T-cell (primary cell): ENCODE measurements at regions not wholly inside any gene's neighbourhood (a gene's known extent, or its start where the extent isn't known, plus 50 kb on each side); places are given as distances from the start of the nearest gene placed in this dataset.
"Not testable (repeated sequence)": the region's sequence is repeated elsewhere in the genome, so short reads cannot be mapped to it uniquely, and the experiment has no call there.

Experiments used
- ATAC-seq, 4 experiments: fragments of 200-7000 bp in 3 of 4; fragments of 150-1000 bp in 1 of 4; cut with Tn5 transposase; replicated peaks in 1 of 4; 1 replicate in 3 of 4; 2 replicates in 1 of 4; pipeline ENCODE4 v1.10.0; 2021; ENCODE audit warnings: moderate library complexity in 3 of 4, mild to moderate bottlenecking in 2 of 4, moderate number of reproducible peaks in 1 of 4
- CTCF ChIA-PET, 2 donors: fragments of 300-600 bp; sonication (Branson Sonifier 250); formaldehyde crosslinking; loops; one replicate each; lab custom pipeline; 2022; ENCODE audit warnings: antibody characterized with exemption in 2 of 2; lab: Charles Lee
- POLR2A ChIA-PET, 2 donors: fragments of 300-600 bp; sonication (Branson Sonifier 250); formaldehyde crosslinking; loops; one replicate each; lab custom pipeline; 2022; ENCODE audit warnings: antibody characterized with exemption in 2 of 2; lab: Charles Lee
- DNase-seq, 35 experiments: peaks; one replicate each; pipeline versions ENCODE4 v3.0.0 to v3.0.0-alpha.2; 2013 to 2023
- H3K27ac ChIP-seq: one replicate; pipeline ENCODE4 v1.5.1; 2013; ENCODE audit warnings: low read length
- H3K27me3 ChIP-seq, 2 experiments: replicated peaks in 1 of 2; 1 replicate in 1 of 2; 2 replicates in 1 of 2; pipeline versions ENCODE4 v1.6.1 to v1.7.0; 2013; ENCODE audit warnings: low read length in 1 of 2, mixed read lengths in 1 of 2; ENCODE audit not compliant: control insufficient read depth in 2 of 2, insufficient read depth in 2 of 2; ENCODE audit errors: extremely low read depth in 1 of 2
- H3K36me3 ChIP-seq, 2 donors: 1 replicate in 1 of 2; 2 replicates in 1 of 2; pipeline versions ENCODE4 v1.6.1 to v1.7.0; 2013; ENCODE audit warnings: low read length in 1 of 2; ENCODE audit not compliant: control insufficient read depth in 2 of 2, insufficient read depth in 1 of 2; ENCODE audit errors: extremely low read depth in 1 of 2
- H3K4me1 ChIP-seq, 2 experiments: 1 replicate in 1 of 2; 2 replicates in 1 of 2; pipeline versions ENCODE4 v1.6.1 to v1.7.0; 2013; ENCODE audit warnings: low read length in 2 of 2, mixed read lengths in 1 of 2; ENCODE audit not compliant: insufficient read depth in 2 of 2, control insufficient read depth in 1 of 2; ENCODE audit errors: extremely low read depth in 1 of 2
- H3K4me3 ChIP-seq, 2 donors: 1 replicate in 1 of 2; 2 replicates in 1 of 2; pipeline versions ENCODE4 v1.5.1 to v1.7.0; 2013; ENCODE audit warnings: mild to moderate bottlenecking in 2 of 2, low read length in 1 of 2, moderate library complexity in 1 of 2; ENCODE audit not compliant: control insufficient read depth in 1 of 2; ENCODE audit errors: extremely low read depth in 1 of 2
- H3K9me3 ChIP-seq: 2 replicates; pipeline ENCODE4 v1.7.0; 2013
- H3K27ac Mint-ChIP-seq, 2 donors: one replicate each; pipeline ENCODE4 v1.8.0; 2020 to 2021; ENCODE audit warnings: mild to moderate bottlenecking in 2 of 2, mixed read lengths in 2 of 2
- H3K27me3 Mint-ChIP-seq, 2 donors: one replicate each; pipeline ENCODE4 v1.8.0; 2021 to 2022; ENCODE audit warnings: mixed read lengths in 2 of 2
- H3K36me3 Mint-ChIP-seq: one replicate; pipeline ENCODE4 v1.8.0; 2021; ENCODE audit warnings: mixed read lengths
- H3K4me1 Mint-ChIP-seq, 3 donors: one replicate each; pipeline ENCODE4 v1.8.0; 2020 to 2022; ENCODE audit warnings: mixed read lengths in 3 of 3, mild to moderate bottlenecking in 1 of 3
- H3K4me3 Mint-ChIP-seq, 3 donors: one replicate each; pipeline ENCODE4 v1.8.0; 2020 to 2022; ENCODE audit warnings: mild to moderate bottlenecking in 3 of 3, mixed read lengths in 3 of 3, moderate library complexity in 3 of 3
- H3K9me3 Mint-ChIP-seq, 3 donors: one replicate each; pipeline ENCODE4 v1.8.0; 2020 to 2022; ENCODE audit warnings: mixed read lengths in 3 of 3
- WGBS: methylation state at CpG from one replicate; pipeline ENCODE4 v1.1.5; 2013; ENCODE audit warnings: missing lambda C conversion rate; ENCODE audit not compliant: insufficient coverage; 5-methylcytosine and 5-hydroxymethylcytosine counted together

- Histone ChIP-seq H3K9me3 (no peaks in the 10 kb centered on the region), H3K27me3 (no peaks in the 10 kb centered on the region), H3K4me1 (no peaks in the 10 kb centered on the region), H3K36me3 (no peaks in the 10 kb centered on the region), H3K27ac (no peak overlapping the region), H3K4me3 (no peak overlapping the region)
- no peak overlapping the region for H3K4me3 Mint-ChIP-seq
- H3K27me3 Mint-ChIP-seq, result no peaks in the 10 kb centered on the region
- POLR2A ChIA-PET, result no interaction called here
- ATAC-seq, result no peak
- no peaks in the 10 kb centered on the region for H3K9me3 Mint-ChIP-seq
- no peak for DNase-seq
- H3K27ac Mint-ChIP-seq, result no peak overlapping the region
- H3K36me3 Mint-ChIP-seq, result no peaks in the 10 kb centered on the region
- no CpG with 5 or more reads among the region's 1 CpG for WGBS
- H3K4me1 Mint-ChIP-seq, result no peaks in the 10 kb centered on the region
- CTCF ChIA-PET, result no interaction called here
These were observed 341.4 kb upstream of the PSMD7 start for GRCh38 chr16:73955255-73955654.

GRCh38 chr16:73951481-73951880, 345.1 kb upstream of the PSMD7 start:
- 71% methylated on average over 2 of the region's 3 CpGs for WGBS
- Mint-ChIP-seq H3K9me3 (no peaks in the 10 kb centered on the region), H3K4me3 (no peak overlapping the region), H3K27ac (no peak overlapping the region), H3K4me1 (no peaks in the 10 kb centered on the region), H3K36me3 (no peaks in the 10 kb centered on the region), H3K27me3 (no peaks in the 10 kb centered on the region)
- Histone ChIP-seq H3K27me3 (no peaks in the 10 kb centered on the region), H3K4me1 (no peaks in the 10 kb centered on the region), H3K4me3 (no peak overlapping the region), H3K27ac (no peak overlapping the region), H3K36me3 (no peaks in the 10 kb centered on the region), H3K9me3 (no peaks in the 10 kb centered on the region)
- ChIA-PET CTCF (no interaction called here), POLR2A (no interaction called here)
- ATAC-seq (no peak), DNase-seq (no peak)

GRCh38 chr16:73949574-73950320, 346.9 kb upstream of the PSMD7 start:
- Histone ChIP-seq H3K9me3 (no peaks in the 10 kb centered on the region), H3K27me3 (no peaks in the 10 kb centered on the region), H3K4me3 (no peak overlapping the region), H3K36me3 (no peaks in the 10 kb centered on the region), H3K27ac (no peak overlapping the region), H3K4me1 (no peaks in the 10 kb centered on the region)
- DNase-seq (no peak), ATAC-seq (no peak)
- H3K4me3 Mint-ChIP-seq, result no peak overlapping the region
- no CpG with 5 or more reads among the region's 7 CpGs for WGBS
- no peak overlapping the region for H3K27ac Mint-ChIP-seq
- H3K27me3 Mint-ChIP-seq, result no peaks in the 10 kb centered on the region
- H3K36me3 Mint-ChIP-seq, result no peaks in the 10 kb centered on the region
- POLR2A ChIA-PET, result no interaction called here
- H3K9me3 Mint-ChIP-seq, result no peaks in the 10 kb centered on the region
- CTCF ChIA-PET, result no interaction called here
- H3K4me1 Mint-ChIP-seq, result no peaks in the 10 kb centered on the region

- no CpG with 5 or more reads among the region's 4 CpGs for WGBS
- no peak overlapping the region for H3K27ac ChIP-seq
- H3K27me3 ChIP-seq, result no peaks in the 10 kb centered on the region
- Mint-ChIP-seq H3K27ac (no peak overlapping the region), H3K4me1 (no peaks in the 10 kb centered on the region), H3K27me3 (no peaks in the 10 kb centered on the region), H3K9me3 (no peaks in the 10 kb centered on the region), H3K36me3 (no peaks in the 10 kb centered on the region), H3K4me3 (no peak overlapping the region)
- DNase-seq (no peak), ATAC-seq (no peak)
- no peaks in the 10 kb centered on the region for H3K4me1 ChIP-seq
- CTCF ChIA-PET, result no interaction called here
- no peaks in the 10 kb centered on the region for H3K36me3 ChIP-seq
- H3K9me3 ChIP-seq, result no peaks in the 10 kb centered on the region
- H3K4me3 ChIP-seq, result no peak overlapping the region
- POLR2A ChIA-PET, result no interaction called here
These were observed 351.0 kb upstream of the PSMD7 start for GRCh38 chr16:73945631-73946030.

GRCh38 chr16:73943184-73943583, 353.4 kb upstream of the PSMD7 start:
- H3K27ac Mint-ChIP-seq, H3K4me1 Mint-ChIP-seq, H3K9me3 ChIP-seq, H3K36me3 ChIP-seq, H3K36me3 Mint-ChIP-seq, H3K4me1 ChIP-seq, H3K27ac ChIP-seq, H3K4me3 Mint-ChIP-seq, ATAC-seq, POLR2A ChIA-PET, H3K27me3 Mint-ChIP-seq, H3K9me3 Mint-ChIP-seq, DNase-seq, H3K4me3 ChIP-seq, H3K27me3 ChIP-seq: not testable (repeated sequence)
- no CpG with 5 or more reads among the region's 11 CpGs for whole genome bisulfite sequencing
- CTCF ChIA-PET, result interaction anchor here in 1 of 2 donors (0.6 kb wide), 1 partner anchor 25 kb away, joined by 3 read pairs; no protein-coding TSS in a partner anchor

GRCh38 chr16:73940786-73941185, 355.8 kb upstream of the PSMD7 start:
- H3K4me1 ChIP-seq, H3K27ac Mint-ChIP-seq, H3K27me3 ChIP-seq, H3K9me3 Mint-ChIP-seq, H3K27me3 Mint-ChIP-seq, H3K9me3 ChIP-seq, H3K27ac ChIP-seq, H3K36me3 Mint-ChIP-seq, ATAC-seq, H3K4me3 ChIP-seq, H3K4me1 Mint-ChIP-seq, POLR2A ChIA-PET, H3K36me3 ChIP-seq, DNase-seq, H3K4me3 Mint-ChIP-seq: not testable (repeated sequence)
- WGBS, result 96% methylated on average over 3 of the region's 7 CpGs
- CTCF ChIA-PET, result interaction anchor here in 1 of 2 donors (0.6 kb wide), 1 partner anchor 58 kb away, joined by 5 read pairs; no protein-coding TSS in a partner anchor
